AG09319 (cell line): ENCODE measurements at regions not wholly inside any gene's neighbourhood (a gene's known extent, or its start where the extent isn't known, plus 50 kb on each side); places are given as distances from the start of the nearest gene placed in this dataset.

ENCODE experiments used
- DNase-seq: peaks from one replicate; pipeline ENCODE4 v3.0.0-alpha.2; 2010; ENCODE audit warnings: low read depth; ENCODE audit errors: extremely low read depth
- CTCF ChIP-seq: IDR thresholded peaks from 2 replicates; pipeline ENCODE4 v1.5.1; 2011; ENCODE audit warnings: low read depth, mild to moderate bottlenecking, inconsistent platforms, low read length, moderate library complexity

- no peak for TF ChIP-seq CTCF
- DNase-seq, result no peak
Measured at GRCh38 chr10:8726084-8726778, 671.7 kb downstream of the GATA3 start.

- no peak for DNase-seq
- TF ChIP-seq CTCF, result no peak
Measured at GRCh38 chr10:8726779-8727084, 672.2 kb downstream of the GATA3 start.

GRCh38 chr10:8731121-8732095, 676.9 kb downstream of the GATA3 start:
- no peak for TF ChIP-seq CTCF
- DNase-seq, result no peak

DNA sequence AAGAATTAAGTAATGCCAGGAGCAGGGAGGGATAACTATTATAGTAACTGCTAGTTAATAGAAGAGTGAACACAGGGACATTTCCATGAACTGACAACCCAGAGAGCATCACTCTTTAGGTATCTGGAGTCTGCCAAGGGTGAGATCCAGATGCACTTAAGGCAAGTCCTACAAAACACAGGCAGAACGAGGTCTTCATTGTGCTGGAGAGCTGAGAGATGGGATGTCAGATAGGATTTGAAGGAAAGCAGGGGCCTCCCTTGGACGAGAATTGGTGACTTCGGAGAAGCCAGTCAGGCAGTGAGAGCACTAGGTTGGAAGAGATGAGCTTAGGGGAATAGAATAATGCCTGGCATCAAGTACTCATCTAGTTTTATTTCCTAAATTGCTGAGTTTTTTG, 684.5 kb downstream of the GATA3 start:
- no peak for DNase-seq
- TF ChIP-seq CTCF, result no peak

DNA sequence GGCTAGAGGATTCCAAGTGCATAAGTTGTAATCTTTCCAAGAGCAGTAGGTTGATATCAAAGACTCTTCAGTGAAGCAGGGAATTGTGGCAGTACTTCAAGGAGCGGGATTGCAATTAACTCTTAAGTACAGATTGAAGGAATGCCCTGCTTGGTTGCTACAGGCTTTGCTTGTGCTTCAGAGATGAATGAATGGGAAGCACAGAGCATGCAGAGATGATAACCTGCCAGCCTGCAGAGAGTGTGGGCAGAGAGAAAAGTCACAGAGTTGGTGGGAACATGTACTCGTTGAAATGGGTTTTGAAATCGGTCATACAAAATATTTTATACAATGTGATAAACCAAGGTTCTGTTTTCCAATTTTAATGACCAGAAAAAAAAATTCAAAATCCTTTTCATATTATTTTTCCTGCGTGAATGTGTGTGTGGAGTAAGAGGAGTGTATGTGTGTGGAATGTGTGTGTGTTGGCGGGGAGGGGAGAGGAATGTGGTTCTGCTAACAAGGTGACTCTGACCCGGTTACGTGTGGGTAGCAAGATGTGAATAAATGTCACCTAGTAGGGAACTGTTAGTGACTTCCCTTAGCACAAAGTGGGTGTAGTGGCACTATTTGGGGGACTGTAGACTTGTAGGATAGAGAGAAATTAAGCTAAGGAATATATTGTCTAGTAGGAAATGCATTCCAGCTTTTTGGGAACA, 697.8 kb downstream of the GATA3 start:
- TF ChIP-seq CTCF, result no peak

DNA sequence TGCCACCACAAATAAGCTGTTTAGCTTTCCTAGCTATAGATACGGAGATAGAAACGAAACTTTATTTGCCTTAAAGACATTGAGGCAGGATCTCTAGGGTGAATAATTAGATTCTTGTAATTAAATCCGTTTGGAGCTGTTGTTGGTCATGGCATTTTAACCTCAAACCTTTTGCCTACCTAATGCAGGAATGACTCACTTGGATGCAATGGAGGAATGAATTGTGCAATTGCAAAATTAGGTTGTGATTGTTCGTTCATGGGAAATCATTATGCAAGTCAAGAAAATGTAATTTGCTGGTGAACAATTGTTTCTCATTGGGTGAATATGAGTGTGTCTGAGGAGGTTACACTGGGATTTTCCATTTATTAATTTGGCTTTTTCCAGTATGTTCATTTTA, 703.5 kb downstream of the GATA3 start:
- no peak for TF ChIP-seq CTCF
- no peak for DNase-seq

More for the DNA sequence above, 697.8 kb downstream of the GATA3 start:
- no peak for DNase-seq
